ENCODE measurements at regions not wholly inside any gene's neighbourhood (a gene's known extent, or its start where the extent isn't known, plus 50 kb on each side); places are given as distances from the start of the nearest gene placed in this dataset.

- Mint-ChIP-seq H3K4me3 (no peak overlapping the region), H3K36me3 (ENCODE audit: low read depth) (no peaks in the 10 kb centered on the region), H3K27ac (no peak overlapping the region), H3K27me3 (ENCODE audit: low read depth) (no peaks in the 10 kb centered on the region), H3K9me3 (peaks cover 4% of the 10 kb centered on the region), H3K4me1 (no peaks in the 10 kb centered on the region)
- no peak for TF ChIP-seq CTCF (IDR thresholded peaks at IDR 0.05; ENCODE audit: unreplicated experiment in 3 of 3)
Observed at GRCh38 chr2:191508738-191509137, 169.2 kb upstream of the NABP1 start.

- H3K27me3 Mint-ChIP-seq (ENCODE audit: low read depth), result no peaks in the 10 kb centered on the region
- H3K27ac Mint-ChIP-seq, result peak overlapping the region in 1 of 3 experiments; percentile 39
Observed at GRCh38 chr2:191512216-191512835, 165.6 kb upstream of the NABP1 start.

GRCh38 chr2:191512874-191513273 is 165.1 kb upstream of the NABP1 start:
- no peaks in the 10 kb centered on the region for H3K36me3 Mint-ChIP-seq (ENCODE audit: low read depth)
- no peak overlapping the region for H3K4me3 Mint-ChIP-seq
- TF ChIP-seq CTCF (IDR thresholded peaks at IDR 0.05; ENCODE audit: unreplicated experiment in 3 of 3), result no peak
- H3K27ac Mint-ChIP-seq, result peak overlapping the region in 1 of 3 experiments; percentile 39
- H3K27me3 Mint-ChIP-seq (ENCODE audit: low read depth), result no peaks in the 10 kb centered on the region
- H3K9me3 Mint-ChIP-seq, result no peaks in the 10 kb centered on the region
- no peaks in the 10 kb centered on the region for H3K4me1 Mint-ChIP-seq

More at GRCh38 chr2:191512216-191512835, 165.6 kb upstream of the NABP1 start:
- Mint-ChIP-seq H3K4me1 (no peaks in the 10 kb centered on the region), H3K4me3 (no peak overlapping the region), H3K36me3 (ENCODE audit: low read depth) (no peaks in the 10 kb centered on the region), H3K9me3 (peaks cover 4% of the 10 kb centered on the region)
- TF ChIP-seq CTCF (IDR thresholded peaks at IDR 0.05; ENCODE audit: unreplicated experiment in 3 of 3), result no peak

- H3K36me3 Mint-ChIP-seq (ENCODE audit: low read depth), result no peaks in the 10 kb centered on the region
- H3K9me3 Mint-ChIP-seq, result no peaks in the 10 kb centered on the region
- TF ChIP-seq CTCF (IDR thresholded peaks at IDR 0.05; ENCODE audit: unreplicated experiment in 3 of 3), result no peak
Observed at GRCh38 chr2:191514613-191515012, 163.3 kb upstream of the NABP1 start.

GRCh38 chr2:191515551-191515950 is 162.4 kb upstream of the NABP1 start:
- Mint-ChIP-seq H3K36me3 (ENCODE audit: low read depth) (no peaks in the 10 kb centered on the region), H3K27ac (no peak overlapping the region), H3K27me3 (ENCODE audit: low read depth) (no peaks in the 10 kb centered on the region), H3K4me3 (no peak overlapping the region), H3K4me1 (no peaks in the 10 kb centered on the region), H3K9me3 (no peaks in the 10 kb centered on the region)
- TF ChIP-seq CTCF (IDR thresholded peaks at IDR 0.05; ENCODE audit: unreplicated experiment in 3 of 3), result no peak

More at GRCh38 chr2:191514613-191515012, 163.3 kb upstream of the NABP1 start:
- H3K27ac Mint-ChIP-seq, result no peak overlapping the region
- no peaks in the 10 kb centered on the region for H3K27me3 Mint-ChIP-seq (ENCODE audit: low read depth)
- H3K4me1 Mint-ChIP-seq, result no peaks in the 10 kb centered on the region
- no peak overlapping the region for H3K4me3 Mint-ChIP-seq

- H3K9me3 Mint-ChIP-seq, result no peaks in the 10 kb centered on the region
- no peaks in the 10 kb centered on the region for H3K36me3 Mint-ChIP-seq (ENCODE audit: low read depth)
- H3K4me3 Mint-ChIP-seq, result no peak overlapping the region
- TF ChIP-seq CTCF (IDR thresholded peaks at IDR 0.05; ENCODE audit: unreplicated experiment in 3 of 3), result no peak
- no peaks in the 10 kb centered on the region for H3K4me1 Mint-ChIP-seq
- H3K27me3 Mint-ChIP-seq (ENCODE audit: low read depth), result no peaks in the 10 kb centered on the region
- H3K27ac Mint-ChIP-seq, result no peak overlapping the region
Observed at GRCh38 chr2:191516260-191516659, 161.7 kb upstream of the NABP1 start.

Measured in nephron (organoid).